Fibroblast of lung (primary cell): ENCODE measurements at regions not wholly inside any gene's neighbourhood (a gene's known extent, or its start where the extent isn't known, plus 50 kb on each side); places are given as distances from the start of the nearest gene placed in this dataset.

Source experiments
- DNase-seq, 2 donors: peaks; one replicate each; pipeline versions ENCODE4 v3.0.0 to v3.0.0-alpha.2; 2010; ENCODE audit warnings: low read depth in 2 of 2
- H2AFZ ChIP-seq: 2 replicates; pipeline ENCODE4 v1.5.1; 2012; ENCODE audit warnings: low read length, control low read depth, inconsistent platforms
- H3K27ac ChIP-seq: 2 replicates; pipeline ENCODE4 v1.5.1; 2011; ENCODE audit warnings: low read length, control low read depth; ENCODE audit not compliant: insufficient read depth
- H3K27me3 ChIP-seq: 2 replicates; pipeline ENCODE4 v1.5.1; 2011; ENCODE audit warnings: mild to moderate bottlenecking, low read length; ENCODE audit not compliant: control insufficient read depth, insufficient read depth
- H3K36me3 ChIP-seq: 2 replicates; pipeline ENCODE4 v1.5.1; 2011; ENCODE audit warnings: low read length; ENCODE audit not compliant: control insufficient read depth, insufficient read depth
- H3K4me1 ChIP-seq: 2 replicates; pipeline ENCODE4 v1.5.1; 2011; ENCODE audit warnings: low read length; ENCODE audit not compliant: control insufficient read depth, insufficient read depth; ENCODE audit errors: extremely low read depth
- H3K4me2 ChIP-seq: 2 replicates; pipeline ENCODE4 v1.5.1; 2011; ENCODE audit warnings: low read length, control low read depth; ENCODE audit not compliant: insufficient read depth; ENCODE audit errors: extremely low read depth
- H3K4me3 ChIP-seq, 4 experiments: fragments of 200-600 bp in 1 of 4; sonication (generic) in 1 of 4; replicated peaks in 1 of 4; 2 replicates each; pipeline ENCODE4 v1.5.1; 2011 to 2016; ENCODE audit warnings: low read length in 4 of 4, low read depth in 3 of 4, mild to moderate bottlenecking in 3 of 4, control low read depth in 2 of 4, inconsistent platforms in 1 of 4, mixed read lengths in 1 of 4; ENCODE audit not compliant: insufficient read depth in 1 of 4; ENCODE audit errors: control extremely low read depth in 1 of 4
- H3K79me2 ChIP-seq: 2 replicates; pipeline ENCODE4 v1.5.1; 2012; ENCODE audit warnings: mild to moderate bottlenecking, low read length, inconsistent platforms; ENCODE audit not compliant: control insufficient read depth, insufficient read depth
- H3K9ac ChIP-seq: 2 replicates; pipeline ENCODE4 v1.5.1; 2011; ENCODE audit warnings: mild to moderate bottlenecking, low read length, control low read depth; ENCODE audit not compliant: insufficient read depth
- H3K9me3 ChIP-seq: 2 replicates; pipeline ENCODE4 v1.5.1; 2012; ENCODE audit warnings: low read depth, low read length; ENCODE audit not compliant: control insufficient read depth, insufficient read depth
- H4K20me1 ChIP-seq: 2 replicates; pipeline ENCODE4 v1.5.1; 2011; ENCODE audit warnings: low read length; ENCODE audit not compliant: control insufficient read depth, insufficient read depth; ENCODE audit errors: extremely low read depth
- EZH2 ChIP-seq: IDR thresholded peaks from 2 replicates; pipeline ENCODE4 v1.5.1; 2012; ENCODE audit warnings: low read length, control low read depth, mild to moderate bottlenecking; ENCODE audit errors: missing control alignments
- TF ChIP-seq, protein P1 (sequence below), 2 donors: IDR thresholded peaks in 1 of 2; conservative IDR thresholded peaks in 1 of 2; 1 replicate in 1 of 2; 2 replicates in 1 of 2; pipeline ENCODE4 v1.5.1; 2011 to 2012; ENCODE audit warnings: low read length in 2 of 2, control low read depth in 1 of 2, inconsistent platforms in 1 of 2, low read depth in 1 of 2, mild to moderate bottlenecking in 1 of 2

DNA sequence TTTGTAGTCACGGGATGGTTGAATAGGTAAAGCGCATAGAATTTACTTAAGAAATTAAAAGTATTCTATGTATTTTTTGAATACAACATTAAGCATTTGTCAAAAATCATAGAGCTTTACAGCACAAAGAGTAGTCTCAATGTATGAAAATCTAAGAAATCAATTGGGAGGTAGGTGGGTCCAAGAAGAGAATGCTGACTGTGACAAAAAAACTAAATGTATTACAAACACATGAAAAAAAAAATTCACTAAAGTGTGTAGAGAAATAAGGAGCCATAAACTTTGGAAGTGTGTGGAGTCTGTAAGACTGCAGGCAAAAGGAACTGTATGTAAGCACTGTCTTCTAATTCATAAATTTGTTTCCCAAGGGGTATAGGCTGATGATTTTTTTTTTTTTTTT is 558.3 kb downstream of the JRKL start:
- Histone ChIP-seq H4K20me1 (no peaks in the 10 kb centered on the region), H2AFZ (no peak overlapping the region), H3K27ac (no peak overlapping the region), H3K4me3 (no peak overlapping the region), H3K9ac (no peak overlapping the region), H3K79me2 (no peaks in the 10 kb centered on the region), H3K4me2 (no peak overlapping the region), H3K9me3 (no peaks in the 10 kb centered on the region), H3K4me1 (no peaks in the 10 kb centered on the region), H3K27me3 (no peaks in the 10 kb centered on the region), H3K36me3 (no peaks in the 10 kb centered on the region)
- no peak for TF ChIP-seq EZH2
- TF ChIP-seq, protein P1, sequence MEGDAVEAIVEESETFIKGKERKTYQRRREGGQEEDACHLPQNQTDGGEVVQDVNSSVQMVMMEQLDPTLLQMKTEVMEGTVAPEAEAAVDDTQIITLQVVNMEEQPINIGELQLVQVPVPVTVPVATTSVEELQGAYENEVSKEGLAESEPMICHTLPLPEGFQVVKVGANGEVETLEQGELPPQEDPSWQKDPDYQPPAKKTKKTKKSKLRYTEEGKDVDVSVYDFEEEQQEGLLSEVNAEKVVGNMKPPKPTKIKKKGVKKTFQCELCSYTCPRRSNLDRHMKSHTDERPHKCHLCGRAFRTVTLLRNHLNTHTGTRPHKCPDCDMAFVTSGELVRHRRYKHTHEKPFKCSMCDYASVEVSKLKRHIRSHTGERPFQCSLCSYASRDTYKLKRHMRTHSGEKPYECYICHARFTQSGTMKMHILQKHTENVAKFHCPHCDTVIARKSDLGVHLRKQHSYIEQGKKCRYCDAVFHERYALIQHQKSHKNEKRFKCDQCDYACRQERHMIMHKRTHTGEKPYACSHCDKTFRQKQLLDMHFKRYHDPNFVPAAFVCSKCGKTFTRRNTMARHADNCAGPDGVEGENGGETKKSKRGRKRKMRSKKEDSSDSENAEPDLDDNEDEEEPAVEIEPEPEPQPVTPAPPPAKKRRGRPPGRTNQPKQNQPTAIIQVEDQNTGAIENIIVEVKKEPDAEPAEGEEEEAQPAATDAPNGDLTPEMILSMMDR (conservative IDR thresholded peaks at IDR 0.05 in 1 of 2, IDR thresholded peaks at IDR 0.05 in 1 of 2; ENCODE audit: low read depth in 1 of 2, low read length in 2 of 2), result no peak
- no peak for DNase-seq

- no peaks in the 10 kb centered on the region for H3K27me3 ChIP-seq
- no peaks in the 10 kb centered on the region for H3K9me3 ChIP-seq
- no peaks in the 10 kb centered on the region for H4K20me1 ChIP-seq
- no peak overlapping the region for H2AFZ ChIP-seq
- no peaks in the 10 kb centered on the region for H3K36me3 ChIP-seq
- H3K79me2 ChIP-seq, result no peaks in the 10 kb centered on the region
- H3K4me2 ChIP-seq, result no peak overlapping the region
- TF ChIP-seq, protein P1 (conservative IDR thresholded peaks at IDR 0.05 in 1 of 2, IDR thresholded peaks at IDR 0.05 in 1 of 2; ENCODE audit: low read depth in 1 of 2, low read length in 2 of 2), result no peak
- TF ChIP-seq EZH2, result no peak
- no peaks in the 10 kb centered on the region for H3K4me1 ChIP-seq
- H3K27ac ChIP-seq, result no peak overlapping the region
- no peak overlapping the region for H3K9ac ChIP-seq
- no peak for DNase-seq
- no peak overlapping the region for H3K4me3 ChIP-seq
Measured at GRCh38 chr11:96949464-96949863, 559.7 kb downstream of the JRKL start.

DNA sequence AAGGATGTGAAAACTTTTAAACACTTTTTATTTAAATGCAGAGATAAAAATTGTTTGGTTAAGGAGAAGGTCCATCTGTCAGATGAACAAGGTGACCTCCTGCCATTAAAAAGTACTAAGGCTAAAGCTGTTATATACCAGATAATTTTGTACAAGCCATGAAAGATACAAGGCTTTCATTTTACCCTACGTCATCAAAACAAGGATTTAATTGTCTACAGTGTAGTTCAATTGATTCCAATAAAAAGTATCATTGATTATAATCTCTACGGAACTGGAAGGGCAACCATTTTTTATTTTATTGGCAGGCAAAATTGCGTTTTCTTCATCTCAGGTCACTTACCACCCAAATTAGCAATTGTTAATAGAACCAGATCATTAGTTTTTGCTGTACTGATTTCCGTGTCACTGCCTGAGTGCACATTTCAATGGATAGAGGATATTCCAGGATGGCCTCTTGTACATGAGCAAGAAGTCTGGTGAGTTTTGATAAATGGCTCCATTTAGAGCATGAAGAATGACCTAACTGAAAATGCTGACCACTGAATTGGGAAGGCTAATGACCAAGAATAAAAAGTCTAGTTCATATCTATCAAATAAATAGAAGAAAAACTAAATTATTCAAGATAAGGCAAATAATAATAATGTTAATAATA is 564.9 kb downstream of the JRKL start:
- no peak for TF ChIP-seq EZH2
- TF ChIP-seq, protein P1 (conservative IDR thresholded peaks at IDR 0.05 in 1 of 2, IDR thresholded peaks at IDR 0.05 in 1 of 2; ENCODE audit: low read depth in 1 of 2, low read length in 2 of 2), result no peak
- no peaks in the 10 kb centered on the region for H3K27me3 ChIP-seq
- no peak overlapping the region for H3K9ac ChIP-seq
- no peak overlapping the region for H3K4me3 ChIP-seq
- no peaks in the 10 kb centered on the region for H3K36me3 ChIP-seq
- H3K27ac ChIP-seq, result no peak overlapping the region
- H2AFZ ChIP-seq, result no peak overlapping the region
- H3K9me3 ChIP-seq, result no peaks in the 10 kb centered on the region
- H4K20me1 ChIP-seq, result no peaks in the 10 kb centered on the region
- H3K4me1 ChIP-seq, result no peaks in the 10 kb centered on the region
- no peak for DNase-seq
- no peak overlapping the region for H3K4me2 ChIP-seq
- no peaks in the 10 kb centered on the region for H3K79me2 ChIP-seq
